GM21390 (cell line): ENCODE measurements at regions not wholly inside any gene's neighbourhood (a gene's known extent, or its start where the extent isn't known, plus 50 kb on each side); places are given as distances from the start of the nearest gene placed in this dataset.
"Not testable (repeated sequence)": the region's sequence is repeated elsewhere in the genome, so short reads cannot be mapped to it uniquely, and the experiment has no call there.

Experiments used
- ATAC-seq: cut with Tn5 transposase; IDR thresholded peaks from one replicate; pipeline ENCODE4 v1.9.1; 2021; ENCODE audit not compliant: unreplicated experiment

DNA sequence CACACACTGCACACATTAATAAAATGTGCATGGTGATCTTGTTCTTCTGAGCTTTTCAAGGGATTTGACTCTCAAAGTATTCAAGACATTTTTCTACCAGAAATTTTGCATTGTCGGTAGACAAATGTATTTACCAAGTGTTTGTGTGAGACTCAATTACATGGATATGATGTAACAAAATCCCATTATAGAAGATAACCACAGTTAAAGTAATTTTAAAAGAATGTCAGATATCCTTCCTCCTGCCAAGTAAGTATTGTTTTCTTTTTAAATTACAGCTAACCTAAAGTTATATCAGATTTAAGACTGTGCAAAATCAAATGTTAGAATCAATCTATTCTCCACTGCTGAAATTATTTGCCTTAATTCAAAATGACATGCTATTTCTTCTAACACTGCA is 1344.5 kb upstream of the CHAC2 start:
- ATAC-seq: no peak

DNA sequence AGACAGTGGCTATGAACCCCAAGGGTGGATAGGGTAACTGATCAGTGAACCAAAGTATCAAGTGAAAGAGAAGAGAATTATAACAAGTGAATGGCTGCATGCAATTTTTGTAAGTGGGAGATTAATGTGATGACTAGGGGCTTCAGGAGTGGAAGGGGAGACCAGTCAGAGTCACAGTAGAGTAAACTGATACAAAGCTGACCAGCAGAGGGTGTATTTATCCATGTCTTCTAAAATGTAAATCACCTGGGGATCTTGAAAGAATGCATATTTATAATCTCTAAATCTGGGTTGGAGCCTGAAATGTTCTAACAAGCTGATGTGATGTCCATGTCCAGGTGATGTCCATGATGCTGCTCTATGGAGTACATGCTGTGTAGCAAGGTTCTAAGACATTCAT is 1351.3 kb upstream of the CHAC2 start:
- no peak for ATAC-seq

DNA sequence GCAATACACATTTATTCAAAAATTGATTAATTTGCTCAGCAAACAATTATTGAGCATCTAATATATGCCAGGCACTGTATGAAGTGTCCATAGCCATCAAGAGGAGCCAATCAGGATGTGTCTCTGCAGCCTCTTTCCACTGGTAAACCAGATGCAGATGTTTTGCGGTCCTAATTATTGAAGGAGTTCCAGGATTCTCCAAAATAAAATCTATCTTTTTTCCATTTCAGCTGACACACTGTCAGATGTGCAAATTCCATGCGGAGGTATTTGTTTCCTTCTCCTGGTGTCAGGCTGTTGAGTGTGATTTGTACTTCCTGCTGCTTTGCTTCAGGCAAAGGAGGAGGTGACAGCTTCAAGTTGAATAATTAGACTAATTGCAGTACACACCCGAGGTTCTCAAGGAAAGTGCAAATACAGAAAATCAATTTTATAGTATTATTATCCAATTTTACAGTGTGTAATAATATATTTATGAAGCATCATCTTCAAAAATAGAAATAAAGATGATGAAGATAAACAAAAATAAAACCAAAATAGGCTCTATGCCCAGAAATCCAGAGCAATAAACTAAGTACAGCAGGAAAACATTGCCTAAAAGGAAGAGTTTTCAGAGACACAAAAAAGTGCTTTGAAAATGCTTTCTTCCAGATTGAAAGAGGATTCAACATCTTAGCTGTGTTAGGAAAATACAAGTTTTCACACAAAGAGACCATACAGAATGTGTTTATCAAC is 1352.9 kb upstream of the CHAC2 start:
- ATAC-seq: no peak

DNA sequence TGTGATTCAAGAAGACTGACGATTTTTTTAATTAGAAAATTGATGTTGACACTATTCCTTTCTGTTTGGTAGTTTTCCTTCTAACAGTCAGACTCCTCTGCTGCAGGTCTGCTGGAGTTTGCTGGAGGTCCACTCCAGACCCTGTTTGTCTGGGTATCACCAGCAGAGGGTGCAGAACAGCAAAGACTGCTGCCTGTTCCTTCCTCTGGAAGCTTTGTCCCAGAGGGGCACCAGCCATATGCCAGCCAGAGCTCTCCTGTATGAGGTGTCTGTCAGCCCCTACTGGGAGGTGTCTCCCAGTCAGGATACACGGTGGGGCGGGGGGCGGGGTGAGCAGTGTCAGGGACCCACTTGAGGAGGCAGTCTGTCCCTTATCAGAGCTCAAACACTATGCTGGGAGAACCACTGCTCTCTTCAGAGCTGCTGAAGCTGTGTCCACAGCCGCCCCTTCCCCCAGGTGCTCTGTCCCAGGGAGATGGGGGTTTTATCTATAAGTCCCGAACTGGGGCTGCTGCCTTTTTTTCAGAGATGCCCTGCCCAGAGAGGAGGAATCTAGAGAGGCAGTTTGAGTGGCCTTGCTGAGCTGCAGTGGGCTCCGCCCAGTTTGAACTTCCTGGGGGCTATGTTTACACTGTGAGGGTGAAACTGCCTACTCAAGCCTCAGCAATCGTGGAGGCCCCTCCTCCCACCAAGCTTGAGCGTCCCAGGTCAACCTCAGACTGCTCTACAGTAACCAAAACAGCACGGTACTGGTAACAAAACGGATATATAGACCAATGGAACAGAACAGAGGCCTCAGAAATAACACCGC is 1358.1 kb upstream of the CHAC2 start:
- ATAC-seq: not testable (repeated sequence)

DNA sequence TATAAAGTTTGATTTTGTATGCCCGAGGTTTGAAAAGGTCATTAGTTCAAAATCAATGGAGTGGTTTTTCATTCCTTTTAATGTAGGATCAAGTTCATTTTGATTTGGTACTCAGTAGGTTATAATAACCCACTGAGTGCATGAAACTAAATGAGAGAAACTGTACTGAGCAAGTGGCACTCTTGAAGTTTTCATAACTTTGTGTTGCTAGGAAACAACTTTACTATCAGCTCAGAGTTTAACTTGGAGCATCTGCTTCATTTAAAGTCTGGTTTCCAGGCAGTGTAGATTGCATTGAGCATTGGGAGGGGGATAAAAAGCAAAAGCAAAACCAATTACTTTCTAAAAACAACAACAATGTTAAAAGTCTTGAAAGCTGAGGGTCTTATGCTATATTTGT is 1361.6 kb upstream of the CHAC2 start:
- no peak for ATAC-seq

DNA sequence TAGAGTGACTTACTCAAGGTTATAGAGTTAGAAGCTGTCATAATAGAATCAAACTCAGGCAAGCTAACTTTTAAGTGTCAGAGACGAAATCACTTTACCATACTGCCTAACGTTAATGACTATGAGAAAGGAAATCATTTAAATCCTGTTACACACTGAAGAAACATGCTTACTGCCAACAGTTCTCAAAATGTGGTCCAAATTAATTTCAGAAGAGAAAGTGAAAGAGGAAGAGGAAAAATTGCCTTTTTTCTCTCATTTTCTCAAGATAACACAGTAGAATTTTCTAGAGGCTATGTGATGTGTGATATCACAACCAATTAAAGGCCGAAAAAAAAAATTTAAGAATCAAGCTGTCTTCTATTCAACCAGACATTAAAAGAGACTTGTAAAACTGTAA is 1362.7 kb upstream of the CHAC2 start:
- no peak for ATAC-seq

DNA sequence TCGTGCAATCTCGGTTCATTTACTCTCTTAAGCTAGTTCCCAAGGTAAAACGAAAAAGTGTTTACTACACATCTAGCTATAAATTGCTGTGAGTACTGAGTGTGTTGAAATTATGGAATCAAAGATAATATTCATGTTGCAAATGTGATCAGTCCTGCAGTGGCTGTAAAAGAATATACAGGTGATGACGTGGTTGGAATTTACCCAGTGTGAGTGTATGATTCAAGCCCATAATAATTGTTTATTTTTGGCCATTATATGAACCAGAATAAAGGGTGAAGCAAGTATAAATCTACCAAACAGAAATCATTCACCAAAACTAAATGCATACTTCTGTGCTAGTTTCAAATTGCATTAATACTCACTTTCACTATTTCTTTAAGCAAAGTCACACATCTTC is 1363.6 kb upstream of the CHAC2 start:
- no peak for ATAC-seq

DNA sequence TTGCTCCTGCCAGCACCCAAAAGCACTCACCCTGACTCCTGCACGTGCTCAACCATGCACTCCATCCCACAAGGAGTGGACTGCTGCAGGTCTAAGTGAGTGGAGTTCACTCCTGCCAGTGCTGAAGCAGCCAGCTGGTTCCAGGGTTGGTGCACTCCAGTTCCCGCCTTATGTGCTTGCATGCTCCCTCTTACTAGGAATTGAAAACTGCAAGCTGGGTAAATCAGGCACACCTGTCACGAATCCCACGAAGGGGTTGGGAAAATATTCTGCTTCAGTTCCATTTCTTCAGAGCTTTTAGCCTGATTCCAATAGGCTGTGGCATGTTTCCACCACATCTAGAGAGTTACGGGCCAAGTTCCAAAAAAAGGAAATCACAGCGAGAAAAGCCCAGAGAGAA is 1365.5 kb upstream of the CHAC2 start:
- no peak for ATAC-seq

DNA sequence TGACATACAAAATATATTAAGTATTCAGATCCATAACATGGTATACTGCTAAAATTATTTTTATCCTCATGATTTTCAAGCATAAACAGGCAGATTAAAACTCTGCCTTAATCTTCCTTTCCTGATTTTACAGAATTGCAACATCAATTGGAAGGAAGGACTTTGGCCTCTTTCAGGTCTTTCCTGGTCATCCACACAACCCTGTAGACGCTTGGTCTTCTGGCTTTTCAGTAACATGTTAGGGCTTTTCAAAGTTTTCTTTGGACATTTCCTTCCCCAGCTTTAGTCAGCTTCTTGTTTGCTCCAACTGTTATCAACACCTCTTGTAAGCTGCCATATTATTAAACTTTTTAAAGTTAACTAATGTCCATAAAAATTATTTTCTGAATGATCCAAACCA is 1364.9 kb upstream of the NRXN1 start:
- no peak for ATAC-seq

DNA sequence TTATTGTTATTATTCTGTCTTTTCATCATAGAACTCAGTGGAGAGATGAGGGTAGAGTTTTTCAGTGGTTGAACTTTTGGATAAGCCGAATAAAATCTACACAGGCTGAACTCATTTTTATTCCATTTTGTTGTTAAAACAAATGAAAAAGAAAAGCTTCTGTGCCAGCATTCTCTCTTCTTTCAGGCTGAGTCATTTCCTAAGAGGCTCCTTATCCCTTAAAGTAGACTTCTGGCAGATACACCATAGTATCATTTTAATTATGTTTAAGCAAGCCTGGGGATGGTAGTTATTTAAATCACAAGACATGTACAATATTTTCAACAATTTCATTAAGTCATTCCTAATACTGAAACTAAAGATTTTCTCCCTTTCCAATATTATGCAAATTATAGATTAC is 1364.0 kb upstream of the NRXN1 start:
- no peak for ATAC-seq

DNA sequence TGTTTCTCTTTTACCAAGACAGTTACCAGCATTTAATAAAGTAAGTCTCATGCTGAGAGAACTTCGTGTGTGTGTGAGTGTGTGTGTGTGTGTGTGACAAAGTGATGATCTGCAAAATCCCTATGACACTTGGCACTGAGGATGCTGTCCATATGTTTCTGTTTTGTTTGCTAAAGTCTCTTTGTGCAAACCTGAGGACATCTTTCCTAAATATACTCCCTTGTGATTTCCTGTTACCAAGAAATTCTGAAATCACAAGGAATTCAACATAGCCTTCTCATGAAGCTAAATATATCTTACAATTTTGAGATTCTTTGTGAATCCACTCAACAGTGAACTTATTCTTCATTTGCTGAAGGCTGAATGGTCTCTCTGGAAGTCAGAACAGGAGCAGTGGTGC is 1359.7 kb upstream of the NRXN1 start:
- ATAC-seq: no peak

DNA sequence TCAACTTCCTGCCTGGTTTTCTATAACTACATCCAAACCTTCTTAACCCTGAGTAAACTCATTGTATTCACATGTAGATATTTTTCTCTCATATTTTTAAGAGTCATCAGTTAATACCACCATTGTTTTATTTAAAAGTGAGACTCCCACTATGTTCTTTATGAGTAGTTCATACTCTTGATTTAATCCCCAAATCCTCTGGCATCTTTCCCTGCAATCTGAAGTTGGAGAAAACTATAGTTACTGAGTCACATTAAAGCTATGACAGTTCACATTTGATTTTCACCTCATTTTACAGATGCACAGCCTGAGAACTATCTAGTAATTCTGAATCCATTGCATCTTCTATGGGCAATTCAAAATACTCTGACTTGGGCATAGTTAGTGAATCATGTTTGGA is 1358.7 kb upstream of the NRXN1 start:
- no peak for ATAC-seq

DNA sequence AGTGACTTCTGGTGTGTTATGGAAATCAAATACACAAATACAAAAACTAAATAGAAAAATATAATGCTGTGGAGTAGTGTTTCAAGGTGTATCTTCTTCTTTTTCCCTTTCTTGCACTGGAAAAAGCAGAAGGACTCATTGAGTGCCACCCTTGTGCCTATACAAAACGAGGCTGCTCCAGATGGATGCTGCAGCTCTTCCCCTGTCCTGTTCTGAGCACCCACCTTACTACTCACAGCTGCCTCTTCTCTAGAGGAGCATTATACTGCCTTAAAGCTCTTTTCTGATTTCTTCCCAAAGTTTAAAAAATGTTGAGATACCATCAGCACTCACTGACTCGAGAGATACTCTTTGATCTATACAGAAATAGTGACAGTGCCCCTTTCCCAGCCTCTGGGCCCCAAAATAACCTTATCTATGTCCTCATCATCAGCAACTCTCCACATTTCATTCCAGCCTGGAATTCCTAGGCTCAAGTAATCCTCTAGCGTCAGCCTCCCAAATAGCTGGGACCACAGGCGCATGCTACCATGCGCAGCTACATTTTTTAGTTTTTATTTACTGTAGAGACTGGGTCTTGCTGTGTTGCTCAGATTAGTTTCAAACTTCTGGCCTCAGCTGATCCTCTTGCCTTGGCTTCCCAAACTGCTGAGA is 1356.1 kb upstream of the NRXN1 start:
- no peak for ATAC-seq

DNA sequence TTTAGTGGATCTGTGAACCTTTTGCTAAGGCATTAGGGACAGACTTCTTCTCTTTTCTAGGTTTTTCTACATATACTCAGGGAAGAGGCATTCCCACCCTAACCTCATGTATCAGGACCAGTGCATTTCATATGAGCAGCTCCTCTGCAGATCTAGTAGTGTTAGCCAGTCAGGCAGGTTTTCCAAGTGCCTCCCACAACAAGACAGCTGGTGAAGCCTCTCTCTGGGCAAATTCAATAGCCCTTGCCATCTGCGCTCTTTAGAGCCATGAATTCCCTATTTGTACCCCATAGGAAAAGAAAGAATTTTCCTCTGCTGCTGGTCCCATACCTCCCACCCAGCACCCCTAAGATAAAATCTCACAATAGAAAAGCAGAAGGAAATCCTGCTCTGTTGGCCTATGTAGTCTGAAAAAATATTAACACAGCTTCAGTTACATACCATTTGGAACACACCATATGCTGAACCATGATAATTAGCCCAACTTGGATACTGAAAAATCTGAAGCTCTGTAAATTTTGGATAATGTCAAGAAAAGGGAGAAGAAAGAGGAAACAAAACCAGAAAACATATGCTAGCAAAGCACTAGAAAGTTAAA is 1354.6 kb upstream of the NRXN1 start:
- no peak for ATAC-seq

DNA sequence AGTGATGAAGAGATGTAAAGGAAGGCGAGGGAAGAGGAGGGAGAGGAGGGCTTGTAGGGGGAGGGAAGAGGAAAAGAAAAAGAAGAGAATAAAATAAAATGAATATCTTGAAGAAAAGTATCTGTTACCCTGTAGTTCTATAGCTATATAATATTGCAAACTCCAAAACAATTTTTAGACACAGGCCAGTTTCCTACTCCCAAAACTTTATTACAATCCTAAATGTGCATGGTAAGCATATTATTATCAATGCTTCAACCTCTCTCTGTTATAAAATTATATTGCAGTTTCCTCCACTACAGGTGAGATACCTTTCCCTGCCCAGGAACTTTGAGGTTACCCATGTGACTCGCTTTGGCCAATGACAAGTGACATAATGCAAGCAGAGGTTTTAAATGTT is 1351.6 kb upstream of the NRXN1 start:
- ATAC-seq: no peak

DNA sequence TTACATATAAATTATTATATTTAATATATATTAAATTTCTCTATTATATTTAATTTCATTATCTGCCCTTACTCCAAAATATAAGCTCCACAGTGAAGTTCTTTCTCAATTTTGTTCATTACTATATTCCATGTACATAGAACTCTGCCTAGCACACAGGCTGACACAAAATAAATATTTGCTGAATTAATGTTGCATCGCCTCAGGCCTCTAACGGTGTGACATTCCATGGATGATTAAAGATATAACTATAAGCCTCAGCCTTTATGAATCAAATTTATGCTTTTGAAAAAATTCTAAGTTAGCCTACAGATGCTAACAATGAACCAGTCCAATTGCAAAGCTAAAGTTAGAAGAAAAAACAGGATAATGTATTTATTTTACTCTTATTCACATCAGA is 1337.2 kb upstream of the NRXN1 start:
- ATAC-seq: no peak

DNA sequence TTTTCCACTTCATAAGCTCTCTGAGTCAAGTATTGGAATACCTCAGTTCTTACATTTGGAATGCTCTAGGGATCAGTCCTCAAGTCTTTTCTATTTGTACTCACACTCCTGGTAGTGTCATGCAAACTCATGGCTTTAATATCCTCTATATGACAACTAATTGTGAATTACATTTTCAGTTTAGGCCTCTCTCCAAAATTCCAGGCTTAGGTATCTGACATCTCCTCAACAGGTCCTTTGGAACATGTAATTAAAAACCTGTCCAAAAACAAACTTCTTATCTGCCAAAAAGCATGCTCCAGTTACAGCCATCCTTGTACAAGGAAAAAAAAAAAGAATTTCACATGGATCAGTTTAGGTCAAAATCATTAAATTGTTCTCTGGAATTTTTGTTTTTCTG is 1336.2 kb upstream of the NRXN1 start:
- ATAC-seq: no peak

DNA sequence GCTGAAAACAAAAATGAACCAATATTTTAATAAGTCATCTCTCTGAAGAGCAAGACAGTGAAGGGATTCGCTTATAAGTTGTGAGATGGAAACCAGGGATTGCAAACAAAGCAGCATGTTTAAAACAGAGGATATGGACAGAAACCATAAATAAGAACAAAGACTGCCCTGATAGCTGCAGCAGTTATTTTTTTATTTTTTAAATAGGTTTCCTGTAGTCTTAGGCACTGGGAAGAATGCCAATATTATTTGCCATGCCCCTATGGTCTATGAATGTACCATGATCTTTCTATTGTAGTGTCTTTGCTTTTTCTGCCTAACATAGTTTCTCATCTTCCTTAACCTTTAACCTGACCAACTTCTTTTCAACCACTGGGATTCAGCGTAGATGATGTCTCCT is 1334.0 kb upstream of the NRXN1 start:
- ATAC-seq: no peak

DNA sequence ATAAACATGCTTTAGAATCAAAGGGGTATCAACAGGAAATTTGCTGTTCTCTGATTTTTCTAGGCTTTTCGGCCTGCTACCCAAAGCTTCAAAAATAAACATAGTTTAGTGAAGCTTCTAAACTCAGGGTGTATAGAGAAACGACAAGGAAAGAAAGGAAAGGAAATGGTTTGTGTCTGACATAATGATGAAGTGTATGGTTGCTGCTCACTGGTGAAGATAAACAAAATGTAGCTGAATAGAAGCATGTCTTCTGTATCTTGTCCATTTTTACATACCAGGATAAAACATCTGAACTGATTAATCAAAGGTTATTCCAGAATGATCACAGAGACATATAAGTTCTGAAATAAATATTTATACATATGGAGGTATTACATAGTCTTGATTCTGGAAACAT is 1324.6 kb upstream of the NRXN1 start:
- ATAC-seq: no peak

DNA sequence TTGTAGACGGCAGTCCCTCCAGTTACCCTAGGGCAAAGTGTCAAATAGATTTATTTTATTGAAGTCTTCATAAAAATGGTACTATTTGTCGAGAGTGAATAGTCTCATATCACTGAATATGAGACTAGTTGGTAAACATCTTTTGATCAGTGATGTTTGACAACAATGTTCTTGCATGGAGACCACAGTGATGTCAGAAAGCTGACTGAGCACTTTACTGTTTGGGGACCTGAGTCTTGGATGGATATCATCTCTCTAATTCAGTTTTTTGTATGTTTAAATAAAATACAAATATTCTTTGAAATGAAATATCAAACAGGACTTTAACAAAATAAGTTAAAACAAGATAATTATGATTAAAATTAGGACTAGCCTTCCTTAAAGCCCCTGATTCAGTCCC is 1315.4 kb upstream of the NRXN1 start:
- ATAC-seq: no peak

DNA sequence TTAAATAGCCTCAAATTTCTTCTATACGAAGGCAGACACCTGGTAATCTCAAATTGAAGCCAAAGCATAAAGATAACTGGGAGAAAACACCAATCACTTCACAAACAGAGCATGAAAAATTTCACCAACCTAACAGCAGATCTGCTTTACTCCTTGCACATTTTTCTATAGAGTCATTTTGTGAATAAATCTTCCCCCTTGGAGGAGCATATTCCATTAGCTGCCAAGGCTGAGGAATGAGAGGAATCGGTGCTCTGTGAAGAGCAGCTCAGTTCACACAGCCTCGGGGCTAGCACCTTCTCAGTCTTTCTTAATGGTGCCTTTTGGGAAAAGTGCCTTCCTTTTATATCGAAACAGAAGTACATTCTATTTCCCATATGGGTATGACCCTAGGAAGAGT is 1313.7 kb upstream of the NRXN1 start:
- no peak for ATAC-seq

DNA sequence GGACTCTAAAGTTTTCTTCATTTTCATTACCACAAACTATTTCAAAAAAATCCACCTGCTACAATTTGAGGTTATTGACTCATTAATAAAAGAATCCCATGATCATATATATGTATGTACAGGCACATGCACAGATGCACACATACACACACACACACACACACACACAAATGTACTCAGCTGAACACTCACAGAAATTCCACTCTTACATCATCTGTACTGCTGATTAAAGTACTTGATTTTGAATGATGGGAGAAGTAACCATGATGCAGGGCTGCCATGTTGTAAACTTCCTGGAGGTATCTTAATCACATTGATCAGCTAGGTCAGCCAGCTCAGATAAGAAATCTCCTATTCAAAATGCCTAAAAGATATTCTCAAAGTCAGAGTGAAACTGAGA is 1313.2 kb upstream of the NRXN1 start:
- no peak for ATAC-seq
